ENCODE measurements at regions not wholly inside any gene's neighbourhood (a gene's known extent, or its start where the extent isn't known, plus 50 kb on each side); places are given as distances from the start of the nearest gene placed in this dataset.

DNA sequence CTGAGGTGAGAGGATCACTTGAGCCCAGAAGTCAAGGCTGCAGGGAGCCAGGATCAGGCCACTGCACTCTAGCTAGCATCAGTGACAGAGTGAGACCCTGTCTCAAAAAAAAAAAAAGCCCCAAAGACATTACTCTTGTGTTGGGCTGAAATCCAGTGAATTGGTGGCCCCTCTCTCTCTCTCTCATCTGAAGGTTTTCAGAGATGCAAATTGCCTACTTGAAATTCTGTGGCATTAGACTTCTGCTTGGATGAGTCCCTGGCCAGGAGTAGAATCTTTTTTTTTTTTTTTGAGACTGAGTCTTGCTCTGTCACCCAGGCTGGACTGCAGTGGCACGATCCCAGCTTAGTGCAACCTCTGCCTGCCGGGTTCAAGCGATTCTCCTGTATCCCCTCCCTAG, 112.0 kb upstream of the ATF7IP start:
- no peak for DNase-seq (ENCODE audit: low spot score)

GRCh38 chr12:14254781-14255180, 110.7 kb upstream of the ATF7IP start:
- no peak for DNase-seq (ENCODE audit: low spot score)

DNA sequence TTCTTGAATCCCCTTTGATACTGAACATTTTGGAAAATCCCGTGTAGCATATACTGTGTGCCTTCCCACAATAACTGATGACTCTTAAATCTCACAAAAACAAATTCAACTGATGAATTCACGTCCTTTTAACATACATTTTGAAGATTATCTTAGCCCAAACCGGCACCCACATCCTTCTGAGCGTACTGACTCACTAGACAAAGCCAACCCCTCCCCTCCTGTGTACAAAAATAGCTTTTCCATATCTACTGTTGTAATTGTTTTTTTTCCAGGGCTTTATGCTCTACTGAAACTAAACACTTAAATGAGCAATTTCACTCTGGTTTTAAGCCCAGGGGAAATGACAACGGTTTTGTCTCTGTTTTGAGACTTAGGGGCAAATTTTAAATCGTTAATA, 109.4 kb upstream of the ATF7IP start:
- no peak for DNase-seq (ENCODE audit: low spot score)

DNA sequence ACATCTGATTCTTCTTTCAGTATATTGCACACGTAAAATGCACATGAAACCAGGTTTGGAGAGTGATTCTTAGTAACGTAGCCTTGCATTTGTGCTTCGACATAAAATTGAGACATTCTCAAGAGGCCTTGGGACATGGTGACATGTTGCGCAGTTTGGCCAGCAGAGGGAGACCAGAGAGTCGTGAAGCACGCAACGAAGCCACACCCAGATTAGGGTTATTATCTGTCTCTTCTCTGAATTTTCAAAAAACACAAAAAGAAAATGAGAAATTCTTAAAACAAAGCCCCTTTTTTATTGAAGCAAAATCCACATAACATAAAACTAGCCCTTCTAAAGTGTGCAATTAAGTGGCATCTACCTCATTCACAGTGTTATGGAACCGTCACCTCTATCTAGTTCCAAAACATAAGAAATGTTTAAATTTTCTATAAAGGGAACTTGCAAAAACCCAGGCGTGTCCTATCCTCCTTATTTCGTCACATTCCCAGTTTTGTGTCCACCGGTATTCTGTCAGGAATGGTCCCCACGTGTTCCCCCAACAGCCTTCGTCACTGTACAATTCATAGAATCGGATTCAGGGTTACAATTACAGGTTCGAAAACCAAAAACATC, 108.8 kb upstream of the ATF7IP start:
- peak; percentile 78 for DNase-seq (ENCODE audit: low spot score)

DNA sequence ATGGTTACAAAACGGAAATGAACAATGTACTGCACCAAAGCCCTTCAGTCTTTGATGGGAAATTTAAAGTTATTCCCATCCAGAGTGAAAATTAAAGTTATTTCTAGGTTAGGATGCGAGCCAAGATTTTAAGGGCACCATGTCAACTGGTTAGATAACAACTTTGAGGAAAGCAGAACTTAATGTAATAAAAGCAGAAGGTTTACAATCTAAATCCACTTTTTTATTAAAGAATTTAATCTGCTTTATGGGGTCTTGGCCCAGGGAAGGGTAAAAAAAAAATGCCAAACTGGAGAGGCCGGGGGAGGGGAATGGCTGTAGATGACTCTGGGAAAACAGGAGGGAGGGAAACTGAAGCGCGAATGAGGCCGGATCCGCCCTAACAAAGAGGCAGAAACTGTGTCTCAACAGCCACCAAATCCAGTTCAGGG, 108.2 kb upstream of the ATF7IP start:
- no peak for DNase-seq (ENCODE audit: low spot score)

DNA sequence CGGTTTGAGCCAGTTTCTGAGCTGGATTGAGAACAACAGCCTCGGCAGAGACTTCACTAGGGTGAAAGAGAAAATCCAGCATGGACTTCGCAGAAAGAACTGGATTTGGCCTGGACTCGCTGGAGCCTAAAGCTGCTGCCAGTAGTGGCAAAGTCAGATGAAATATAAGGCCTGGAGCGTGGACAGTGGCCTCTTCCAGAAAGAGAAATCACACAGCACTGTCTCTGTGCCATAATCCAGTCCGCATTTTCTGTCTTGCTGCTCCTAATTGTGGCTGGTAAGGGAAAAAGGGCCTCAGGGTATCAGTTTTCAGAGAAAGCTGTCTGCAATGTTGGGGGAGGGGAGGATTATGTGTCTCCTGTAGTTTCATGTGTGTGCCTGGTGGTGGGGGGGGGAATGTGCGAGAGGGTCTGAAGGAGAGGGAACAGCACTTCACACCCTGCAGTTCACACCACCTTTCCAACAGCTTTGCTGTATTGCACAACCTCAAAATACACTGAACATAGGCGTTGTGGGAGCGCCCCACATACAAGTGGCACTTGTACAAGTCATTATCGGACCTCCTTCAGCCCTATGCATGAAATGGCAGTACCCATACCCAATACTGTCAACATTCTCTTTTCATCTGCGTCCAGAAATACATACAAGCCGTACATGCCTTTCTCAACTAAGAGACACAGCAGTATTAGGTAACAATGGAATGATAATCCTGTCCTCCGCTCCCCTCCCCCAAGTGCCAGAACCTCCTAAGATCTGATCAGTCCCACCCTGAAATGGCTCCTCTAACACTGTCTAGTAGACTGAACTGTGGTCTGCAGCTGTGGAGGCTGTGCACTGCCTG, 107.5 kb upstream of the ATF7IP start:
- peak; percentile 97 for DNase-seq (ENCODE audit: low spot score)

DNA sequence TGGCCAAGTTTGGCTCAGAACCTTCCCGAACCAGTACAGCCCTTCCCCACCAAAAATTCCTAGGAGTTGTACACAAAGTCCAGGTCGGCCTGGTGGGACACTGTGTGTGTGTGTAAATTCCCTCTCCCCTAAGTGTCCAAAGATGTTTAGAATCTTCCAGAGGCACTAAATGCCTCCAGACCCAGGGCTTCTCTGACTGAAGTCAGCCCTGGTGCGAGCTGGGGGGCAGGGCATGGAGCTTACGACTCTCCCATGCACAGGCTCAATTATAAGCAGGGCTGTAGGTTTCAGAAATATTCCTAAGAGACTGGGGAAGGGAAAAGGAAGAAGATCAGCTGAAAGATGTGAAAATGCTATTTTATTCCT, 106.9 kb upstream of the ATF7IP start:
- DNase-seq (ENCODE audit: low spot score): no peak

GRCh38 chr12:14259481-14260010, 105.9 kb upstream of the ATF7IP start:
- DNase-seq (ENCODE audit: low spot score): no peak

GRCh38 chr12:14260011-14260993, 105.2 kb upstream of the ATF7IP start:
- peak; percentile 93 for DNase-seq (ENCODE audit: low spot score)

GRCh38 chr12:14261096-14261495, 104.4 kb upstream of the ATF7IP start:
- DNase-seq (ENCODE audit: low spot score): no peak

GRCh38 chr12:14261861-14262260, 103.6 kb upstream of the ATF7IP start:
- no peak for DNase-seq (ENCODE audit: low spot score)

DNA sequence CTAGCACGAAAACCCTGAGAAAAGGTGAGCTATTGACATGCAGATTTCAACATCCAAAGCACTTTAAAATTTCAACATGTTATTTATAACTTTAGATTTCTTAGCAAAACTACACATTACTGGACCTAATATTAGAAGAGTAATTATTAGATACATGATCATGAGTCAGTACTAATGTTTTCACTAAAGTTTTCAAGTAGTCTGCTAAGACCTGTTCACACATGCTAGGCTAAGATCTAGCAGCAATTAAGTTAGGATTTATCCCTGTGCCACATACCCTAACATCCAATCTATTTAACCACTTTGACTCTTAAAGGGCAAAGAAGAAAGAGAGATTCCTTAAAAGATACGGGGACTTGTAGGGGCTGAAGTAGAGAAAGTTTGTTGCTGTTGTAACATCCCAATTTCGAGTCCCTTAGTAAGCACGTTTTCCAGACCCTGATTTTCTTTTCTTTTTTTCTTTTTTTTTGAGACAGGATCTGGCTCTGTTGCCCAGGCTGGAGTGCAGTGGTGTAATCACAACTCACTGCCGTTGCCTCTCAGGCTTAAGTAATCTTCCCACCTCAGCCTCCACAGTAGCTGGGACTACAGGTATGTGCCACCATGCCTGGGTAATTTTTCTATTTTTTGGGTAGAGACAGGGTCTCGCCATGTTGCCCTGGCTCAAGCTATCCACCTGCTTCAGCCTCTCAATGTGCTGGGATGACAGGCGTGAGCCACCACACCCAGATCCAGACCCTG, 102.5 kb upstream of the ATF7IP start:
- DNase-seq (ENCODE audit: low spot score): no peak

GRCh38 chr12:14263742-14264141, 101.7 kb upstream of the ATF7IP start:
- no peak for DNase-seq (ENCODE audit: low spot score)

GRCh38 chr12:14264316-14264715, 101.2 kb upstream of the ATF7IP start:
- no peak for DNase-seq (ENCODE audit: low spot score)

DNA sequence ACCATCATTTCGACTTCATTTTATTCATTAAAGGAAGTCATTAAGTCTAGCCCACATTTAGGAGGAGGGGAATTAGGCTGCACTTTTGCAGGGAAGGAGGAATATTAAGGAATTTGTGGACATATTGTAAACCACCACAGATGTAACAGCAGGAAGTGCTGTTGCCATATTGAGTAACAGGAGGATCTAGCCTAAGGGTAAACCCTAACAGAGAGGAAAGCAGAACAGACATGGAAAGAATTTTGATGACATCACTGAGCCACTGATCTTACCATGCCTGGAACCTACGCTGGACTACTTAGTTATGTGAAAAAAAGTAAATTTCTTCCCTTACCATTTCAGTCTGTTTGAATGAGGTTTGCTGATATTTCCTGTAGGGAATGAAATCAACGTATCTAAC, 100.7 kb upstream of the ATF7IP start:
- DNase-seq (ENCODE audit: low spot score): no peak

DNA sequence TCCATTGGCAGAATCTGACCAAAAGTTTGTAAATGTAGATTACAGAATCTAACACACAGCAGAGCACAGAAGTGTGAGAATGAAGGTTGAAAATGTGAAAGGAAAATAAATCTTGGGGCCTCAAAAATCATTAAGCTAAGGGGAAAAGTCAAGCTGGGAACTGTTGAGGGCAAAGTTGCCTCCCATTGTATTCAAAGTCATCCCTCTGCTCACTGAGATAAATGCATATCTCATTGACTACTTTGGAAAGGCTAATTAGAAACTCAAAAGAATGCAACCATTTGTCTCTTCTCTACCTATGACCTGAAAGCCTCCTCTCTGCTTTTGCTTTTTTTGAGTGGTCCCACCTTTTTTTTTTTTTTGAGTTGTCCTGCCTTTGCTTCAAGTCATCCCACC, 97.4 kb upstream of the ATF7IP start:
- DNase-seq (ENCODE audit: low spot score): no peak

GRCh38 chr12:14270392-14270791, 95.1 kb upstream of the ATF7IP start:
- DNase-seq (ENCODE audit: low spot score): no peak

DNA sequence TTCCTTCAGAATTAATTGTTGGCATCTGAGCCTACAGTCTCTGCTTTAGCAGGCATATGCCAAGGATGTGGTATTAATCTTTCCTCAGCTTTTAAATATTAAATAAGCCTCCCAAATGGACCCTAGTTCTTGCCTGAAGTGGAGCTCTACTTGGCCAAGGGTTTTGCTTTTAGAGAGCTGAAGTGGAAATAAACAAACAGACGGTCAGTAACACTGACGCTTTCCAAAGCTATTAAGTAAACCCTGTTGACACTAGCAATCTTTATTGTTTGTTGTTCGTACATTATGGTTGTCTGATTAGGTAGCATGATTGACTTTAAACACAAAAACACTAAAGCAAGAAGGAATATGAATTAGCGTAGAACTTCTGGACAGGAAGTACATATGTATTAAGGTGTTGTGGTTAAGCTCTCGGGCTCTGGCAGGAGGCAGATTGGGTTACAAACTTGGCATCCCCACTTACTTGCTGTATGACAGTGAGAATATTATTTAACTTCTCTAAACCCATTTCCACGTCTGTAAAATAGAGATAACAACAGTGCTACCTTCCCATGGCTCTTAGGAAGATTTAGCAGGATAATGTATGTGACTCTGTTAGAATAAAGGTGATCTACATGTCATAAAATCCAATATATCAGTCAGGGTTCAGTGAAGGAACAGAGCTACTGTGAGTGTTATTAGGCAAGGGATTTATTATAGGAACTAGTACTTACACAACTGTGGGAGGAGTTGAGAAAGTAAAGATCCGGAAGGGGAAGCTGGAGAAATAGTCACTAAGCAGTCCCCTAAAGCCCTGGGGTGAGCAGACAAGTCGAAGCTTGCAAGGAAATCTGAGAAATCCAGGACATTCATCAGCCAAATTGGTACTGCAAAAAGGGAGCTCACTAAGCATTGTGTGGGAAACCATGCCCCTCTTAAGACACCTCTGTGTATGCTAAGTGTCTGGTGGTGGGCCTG, 92.2 kb upstream of the ATF7IP start:
- DNase-seq (ENCODE audit: low spot score): no peak

DNA sequence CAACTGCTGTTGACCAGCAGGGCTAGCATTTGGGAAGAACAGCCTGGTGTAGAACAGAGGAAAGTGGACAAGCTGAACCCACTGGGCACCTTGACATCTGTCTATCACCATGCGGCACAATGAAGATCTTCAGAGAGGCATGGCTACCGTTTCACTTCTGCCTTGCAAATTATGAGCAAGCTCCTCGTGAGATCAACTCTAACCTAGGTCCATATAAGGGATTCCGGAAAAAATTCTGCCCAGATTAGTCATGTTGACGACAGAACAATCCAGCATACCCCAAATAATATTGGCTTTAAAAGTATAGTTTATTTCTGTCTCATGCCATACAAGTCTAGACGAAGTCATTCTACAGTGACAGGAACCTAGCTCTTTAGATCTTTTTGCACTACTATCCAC, 91.6 kb upstream of the ATF7IP start:
- DNase-seq (ENCODE audit: low spot score): no peak

DNA sequence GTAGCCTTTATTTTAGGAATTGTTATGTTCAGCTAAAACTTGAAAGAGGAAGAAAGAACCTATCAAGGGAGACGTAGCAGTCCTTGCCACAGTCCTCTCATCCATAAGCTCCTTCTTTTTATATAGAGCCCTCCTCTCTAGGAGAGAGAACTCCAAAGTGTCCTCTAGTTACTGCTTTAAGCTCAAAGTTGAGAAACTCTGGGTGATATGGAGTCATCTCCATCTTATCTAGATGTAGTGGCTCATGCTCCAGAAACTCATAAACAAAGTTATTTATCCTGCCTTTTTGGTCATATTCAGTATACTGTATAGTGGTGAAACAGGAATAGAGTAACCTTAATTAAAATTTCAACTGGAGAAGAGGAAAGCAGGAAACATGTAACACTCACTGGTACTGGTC, 90.4 kb upstream of the ATF7IP start:
- DNase-seq (ENCODE audit: low spot score): no peak

Measured in ureter (tissue), 1 donor.